K562 (cell line): ENCODE measurements at regions not wholly inside any gene's neighbourhood (a gene's known extent, or its start where the extent isn't known, plus 50 kb on each side); places are given as distances from the start of the nearest gene placed in this dataset.

Experiments
- ATAC-seq: fragments of 200-7000 bp; cut with Tn5 transposase; 3 replicates; pipeline ENCODE4 v1.9.1; 2020; ENCODE audit warnings: moderate library complexity
- BruUV-seq: library from RNA; stranded (reverse); fragments of 400-500 nt; replicated peaks from 2 replicates; lab custom pipeline; 2021; lab: Mats Ljungman, UMichigan
- CTCF ChIA-PET: fragments of 300-600 bp; formaldehyde crosslinking; extraction: SDS; loops from one replicate; lab custom pipeline; 2021; ENCODE audit warnings: low intra/inter-chr PET ratio; lab: Yijun Ruan, JAX
- POLR2A ChIA-PET: fragments of 300-600, 350-650 bp; sonication (Branson Sonifier 250); formaldehyde crosslinking; extraction: SDS; loops from one replicate; lab custom pipeline; 2021; ENCODE audit warnings: antibody characterized with exemption, inconsistent platforms; lab: Yijun Ruan, JAX
- DNase-seq, 4 experiments: peaks; one replicate each; pipeline versions ENCODE4 v3.0.0 to v3.0.0-alpha.2; 2011 to 2018; ENCODE audit warnings: low spot score in 3 of 4, mixed read lengths in 3 of 4; ENCODE audit errors: extremely low read depth in 1 of 4
- FAIRE-seq: peaks from 2 replicates; lab custom pipeline; 2011; peaks lifted over from hg19 to GRCh38; lab: Jason Lieb, UNC
- H2AFZ ChIP-seq: 2 replicates; pipeline ENCODE4 v1.6.0; 2011; ENCODE audit warnings: low read depth, low read length, control low read depth, inconsistent platforms
- H3K27ac ChIP-seq: fragments of 200-600 bp; 3 replicates; pipeline ENCODE4 v1.8.0; 2011; ENCODE audit warnings: low read depth, mild to moderate bottlenecking, control low read depth, inconsistent platforms, low read length, moderate library complexity, mixed read lengths; ENCODE audit errors: extremely low read depth
- H3K27me3 ChIP-seq, 2 experiments: fragments of 300-600 bp in 1 of 2; 2 replicates in 1 of 2; 3 replicates in 1 of 2; pipeline versions ENCODE4 v1.6.0 to v1.8.0; 2011; ENCODE audit warnings: inconsistent platforms in 2 of 2, low read length in 2 of 2, mild to moderate bottlenecking in 1 of 2, mixed read lengths in 1 of 2, moderate library complexity in 1 of 2; ENCODE audit not compliant: control insufficient read depth in 2 of 2, insufficient read depth in 2 of 2
- H3K36me3 ChIP-seq: fragments of 300-600 bp; 3 replicates; pipeline ENCODE4 v1.8.0; 2011; ENCODE audit warnings: mild to moderate bottlenecking, low read length, inconsistent platforms; ENCODE audit not compliant: control insufficient read depth, insufficient read depth
- H3K4me1 ChIP-seq, 2 experiments: fragments of 200-600 bp in 1 of 2; replicated peaks in 1 of 2; 2 replicates in 1 of 2; 3 replicates in 1 of 2; pipeline versions ENCODE4 v1.5.1 to v1.8.0; 2011; ENCODE audit warnings: inconsistent platforms in 2 of 2, low read length in 2 of 2, mild to moderate bottlenecking in 1 of 2, mixed read lengths in 1 of 2, moderate library complexity in 1 of 2; ENCODE audit not compliant: control insufficient read depth in 2 of 2, insufficient read depth in 2 of 2
- H3K4me2 ChIP-seq: 2 replicates; pipeline ENCODE4 v1.6.1; 2011; ENCODE audit warnings: low read length, control low read depth, inconsistent platforms, mixed read lengths; ENCODE audit not compliant: insufficient read depth
- H3K4me3 ChIP-seq: fragments of 200-600 bp; sonication (generic), shearing (Covaris generic); 2 replicates; pipeline ENCODE4 v1.5.1; 2016; ENCODE audit warnings: control low read depth, inconsistent platforms
- H3K79me2 ChIP-seq: fragments of 200-600 bp; 3 replicates; pipeline ENCODE4 v1.8.0; 2011; ENCODE audit warnings: low read length, inconsistent platforms; ENCODE audit not compliant: control insufficient read depth, insufficient read depth
- H3K9ac ChIP-seq, 2 experiments: 2 replicates each; pipeline versions ENCODE4 v1.6.0 to v1.6.1; 2011; ENCODE audit warnings: low read depth in 2 of 2, low read length in 2 of 2, control low read depth in 1 of 2, inconsistent platforms in 1 of 2, mild to moderate bottlenecking in 1 of 2, mixed read lengths in 1 of 2; ENCODE audit not compliant: insufficient read depth in 1 of 2
- H3K9me1 ChIP-seq: one replicate; pipeline ENCODE4 v1.6.0; 2011; ENCODE audit warnings: inconsistent platforms, mild to moderate bottlenecking, low read length, moderate library complexity; ENCODE audit not compliant: control insufficient read depth, insufficient read depth
- H3K9me3 ChIP-seq: replicated peaks from 2 replicates; pipeline ENCODE4 v1.5.1; 2011; ENCODE audit warnings: low read depth, low read length, inconsistent platforms; ENCODE audit not compliant: control insufficient read depth, insufficient read depth
- H4K20me1 ChIP-seq: replicated peaks from 2 replicates; pipeline ENCODE4 v1.6.1; 2011; ENCODE audit warnings: low read length, inconsistent platforms, mixed read lengths; ENCODE audit not compliant: control insufficient read depth, insufficient read depth
- ATF7 ChIP-seq: fragments of 450-650 bp; IDR thresholded peaks from 2 replicates; pipeline ENCODE4 v1.7.1; 2014; ENCODE audit warnings: mild to moderate bottlenecking, moderate library complexity
- BRF1 ChIP-seq: IDR thresholded peaks from 3 replicates; pipeline ENCODE4 v1.6.1; 2011; ENCODE audit warnings: borderline replicate concordance, mild to moderate bottlenecking; ENCODE audit not compliant: insufficient read length; ENCODE audit errors: extremely low read depth
- DACH1 ChIP-seq: fragments of 450-650 bp; IDR thresholded peaks from 2 replicates; pipeline ENCODE4 v1.6.1; 2018; ENCODE audit not compliant: partially characterized antibody
- ETV6 ChIP-seq, 3 experiments: fragments of 150-350 bp in 1 of 3; sonication (generic) in 1 of 3; formaldehyde crosslinking in 1 of 3; IDR thresholded peaks; 2 replicates each; pipeline versions ENCODE4 v1.6.1 to v1.8.0; 2014 to 2022; ENCODE audit warnings: borderline replicate concordance in 2 of 3, low read depth in 2 of 3, antibody characterized with exemption in 1 of 3, low read length in 1 of 3, mild to moderate bottlenecking in 1 of 3, missing genetic modification reagents in 1 of 3
- MTF1 ChIP-seq: fragments of 250-450 bp; sonication (Bioruptor Pico); IDR thresholded peaks from 2 replicates; pipeline ENCODE4 v1.9.0; 2021; ENCODE audit warnings: moderate library complexity, mild to moderate bottlenecking, inconsistent platforms, borderline replicate concordance
- NR3C1 ChIP-seq: sonication (generic); formaldehyde crosslinking; IDR thresholded peaks from 2 replicates; pipeline ENCODE4 v1.8.1; 2022; ENCODE audit warnings: missing genetic modification reagents
- RBM25 ChIP-seq: fragments of 200-400 bp; formaldehyde crosslinking; IDR thresholded peaks from 2 replicates; pipeline ENCODE4 v1.6.1; 2018; ENCODE audit warnings: low read length, low read depth, moderate library complexity; ENCODE audit not compliant: severe bottlenecking
- RBM39 ChIP-seq: fragments of 200-400 bp; formaldehyde crosslinking; optimal IDR thresholded peaks from 2 replicates; pipeline ENCODE3; 2018; ENCODE audit warnings: low read depth, low read length
- SPI1 ChIP-seq: IDR thresholded peaks from 2 replicates; pipeline ENCODE4 v1.6.1; 2011; ENCODE audit warnings: low read depth, low read length, control low read depth, borderline replicate concordance
- STAT5A ChIP-seq: IDR thresholded peaks from 2 replicates; pipeline ENCODE4 v1.6.1; 2012; ENCODE audit warnings: low read length, inconsistent platforms, borderline replicate concordance
- TAF9B ChIP-seq: fragments of 450-650 bp; IDR thresholded peaks from 2 replicates; pipeline ENCODE4 v1.6.1; 2018; ENCODE audit warnings: mild to moderate bottlenecking; ENCODE audit not compliant: partially characterized antibody
- TCF7 ChIP-seq: sonication (generic); IDR thresholded peaks from 2 replicates; pipeline ENCODE4 v1.6.1; 2016; ENCODE audit warnings: antibody characterized with exemption, borderline replicate concordance
- THRAP3 ChIP-seq: fragments of 450-650 bp; IDR thresholded peaks from 2 replicates; pipeline ENCODE4 v1.6.1; 2016; ENCODE audit warnings: mild to moderate bottlenecking, inconsistent platforms, borderline replicate concordance
- TRIM24 ChIP-seq, 2 experiments: fragments of 450-650 bp; IDR thresholded peaks; 2 replicates each; pipeline ENCODE4 v1.6.1; 2016
- ZBTB7A ChIP-seq: IDR thresholded peaks from 2 replicates; pipeline ENCODE4 v1.6.1; 2011; ENCODE audit warnings: low read depth, mild to moderate bottlenecking, low read length, moderate library complexity, borderline replicate concordance; ENCODE audit not compliant: control insufficient read depth
- ZFP36 ChIP-seq: fragments of 150-350 bp; IDR thresholded peaks from 2 replicates; pipeline ENCODE4 v1.6.1; 2018; ENCODE audit warnings: low read length, low read depth; ENCODE audit not compliant: partially characterized antibody
- ZNF133 ChIP-seq: fragments of 250-450 bp; sonication (Bioruptor Pico); IDR thresholded peaks from 2 replicates; pipeline ENCODE4 v1.4.0; 2020; ENCODE audit warnings: mild to moderate bottlenecking
- ZNF830 ChIP-seq: fragments of 250-450 bp; sonication (Bioruptor Pico); IDR thresholded peaks from 2 replicates; pipeline ENCODE4 v1.5.0; 2021; ENCODE audit warnings: mild to moderate bottlenecking
- WGBS: fragments of 100-300 bp; shearing (Covaris generic); methylation state at CpG from one replicate; pipeline ENCODE4 v1.1.6; 2016; ENCODE audit warnings: low coverage, mixed read lengths; ENCODE audit not compliant: insufficient coverage; ENCODE audit errors: missing lambda C conversion rate; 5-methylcytosine and 5-hydroxymethylcytosine counted together
- in situ Hi-C: fragments of 300-500 bp; cut with MboI; formaldehyde crosslinking; loops from 4 replicates; pipeline ENCODE4 v1.15.0; 2018; ENCODE audit warnings: inconsistent platforms, mixed read lengths
- intact Hi-C: fragments of 100-400 bp; cut with micrococcal nuclease; formaldehyde crosslinking; loops from 2 replicates; pipeline ENCODE4 v1.14.2; 2022
- TF ChIP-seq, protein P1 (sequence below): fragments of 250-450 bp; sonication (Bioruptor Pico); IDR thresholded peaks from 2 replicates; pipeline ENCODE4 v1.4.0; 2020; ENCODE audit warnings: borderline replicate concordance
- TF ChIP-seq, protein P2 (sequence below): fragments of 450-650 bp; formaldehyde crosslinking; IDR thresholded peaks from 2 replicates; pipeline ENCODE4 v1.4.0; 2020; ENCODE audit warnings: mild to moderate bottlenecking, moderate library complexity

DNA sequence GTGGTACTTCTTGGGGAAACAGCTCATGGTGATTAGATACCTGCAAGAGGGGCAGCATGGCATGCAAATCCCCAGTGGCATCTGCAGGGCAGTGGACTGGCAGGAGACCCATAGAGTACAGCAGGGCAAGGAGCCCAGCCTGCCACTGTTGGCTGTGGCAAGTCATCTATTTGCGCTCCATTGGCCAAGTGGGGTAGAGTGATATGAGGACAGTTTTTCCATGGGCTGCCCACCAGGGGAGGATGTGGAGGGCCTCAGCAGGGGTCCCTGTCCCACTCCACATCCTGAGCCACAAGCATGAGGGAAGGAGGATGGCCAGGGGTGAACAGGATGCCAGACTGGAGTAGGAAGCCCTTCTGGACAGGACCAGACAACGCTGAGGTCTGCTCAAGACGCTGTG lies 50.9 kb upstream of the OTOF start:
- Histone ChIP-seq H3K36me3 (no peaks in the 10 kb centered on the region), H4K20me1 (peaks cover 5% of the 10 kb centered on the region; the same call in 1 of the 2 replicates), H3K4me2 (no peak overlapping the region), H3K27ac (no peak overlapping the region), H3K4me3 (no peak overlapping the region), H3K9me3 (no peaks in the 10 kb centered on the region), H2AFZ (no peak overlapping the region), H3K9me1 (no peaks in the 10 kb centered on the region), H3K79me2 (no peaks in the 10 kb centered on the region), H3K4me1 (no peaks in the 10 kb centered on the region), H3K27me3 (peaks cover 26 to 75% of the 10 kb centered on the region in 2 experiments; a peak in 4 of 5 replicates), H3K9ac (no peak overlapping the region)
- ChIA-PET POLR2A (no interaction called here), CTCF (no interaction called here)
- no peak for FAIRE-seq
- in situ Hi-C loops (no loop called here), intact Hi-C loops (no loop called here)
- DNase-seq, result no peak
- WGBS, result 3% methylated on average over 3 of the region's 3 CpGs
- ATAC-seq, result no peak
- no TSS peak for BruUV-seq
- no peak for TF ChIP-seq RBM39
- TF ChIP-seq ETV6 (IDR thresholded peaks at IDR 0.05; ENCODE audit: borderline replicate concordance in 1 of 2, low read depth in 2 of 2, low read length in 1 of 2), result no peak
- TF ChIP-seq ETV6 (CRISPR knock-in tag; IDR thresholded peaks at IDR 0.05; ENCODE audit: borderline replicate concordance), result no peak
- no peak for TF ChIP-seq ZNF830 (CRISPR knock-in tag)
- no peak for TF ChIP-seq ZBTB7A
- TF ChIP-seq THRAP3, result no peak
- no peak for TF ChIP-seq TAF9B
- TF ChIP-seq SPI1, result no peak
- TF ChIP-seq, protein P1, sequence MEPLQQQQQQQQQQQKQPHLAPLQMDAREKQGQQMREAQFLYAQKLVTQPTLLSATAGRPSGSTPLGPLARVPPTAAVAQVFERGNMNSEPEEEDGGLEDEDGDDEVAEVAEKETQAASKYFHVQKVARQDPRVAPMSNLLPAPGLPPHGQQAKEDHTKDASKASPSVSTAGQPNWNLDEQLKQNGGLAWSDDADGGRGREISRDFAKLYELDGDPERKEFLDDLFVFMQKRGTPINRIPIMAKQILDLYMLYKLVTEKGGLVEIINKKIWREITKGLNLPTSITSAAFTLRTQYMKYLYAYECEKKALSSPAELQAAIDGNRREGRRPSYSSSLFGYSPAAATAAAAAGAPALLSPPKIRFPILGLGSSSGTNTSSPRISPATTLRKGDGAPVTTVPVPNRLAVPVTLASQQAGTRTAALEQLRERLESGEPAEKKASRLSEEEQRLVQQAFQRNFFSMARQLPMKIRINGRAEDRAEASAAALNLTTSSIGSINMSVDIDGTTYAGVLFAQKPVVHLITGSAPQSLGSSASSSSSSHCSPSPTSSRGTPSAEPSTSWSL (CRISPR knock-in tag), result no peak
- TF ChIP-seq RBM25, result no peak
- TF ChIP-seq TRIM24 (IDR thresholded peaks at IDR 0.05), result no peak
- no peak for TF ChIP-seq MTF1 (CRISPR knock-in tag)
- TF ChIP-seq DACH1, result no peak
- no peak for TF ChIP-seq BRF1
- no peak for TF ChIP-seq NR3C1 (CRISPR knock-in tag)
- no peak for TF ChIP-seq TCF7
- no peak for TF ChIP-seq ZFP36
- TF ChIP-seq, protein P2, sequence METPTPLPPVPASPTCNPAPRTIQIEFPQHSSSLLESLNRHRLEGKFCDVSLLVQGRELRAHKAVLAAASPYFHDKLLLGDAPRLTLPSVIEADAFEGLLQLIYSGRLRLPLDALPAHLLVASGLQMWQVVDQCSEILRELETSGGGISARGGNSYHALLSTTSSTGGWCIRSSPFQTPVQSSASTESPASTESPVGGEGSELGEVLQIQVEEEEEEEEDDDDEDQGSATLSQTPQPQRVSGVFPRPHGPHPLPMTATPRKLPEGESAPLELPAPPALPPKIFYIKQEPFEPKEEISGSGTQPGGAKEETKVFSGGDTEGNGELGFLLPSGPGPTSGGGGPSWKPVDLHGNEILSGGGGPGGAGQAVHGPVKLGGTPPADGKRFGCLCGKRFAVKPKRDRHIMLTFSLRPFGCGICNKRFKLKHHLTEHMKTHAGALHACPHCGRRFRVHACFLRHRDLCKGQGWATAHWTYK (CRISPR knock-in tag), result no peak
- TF ChIP-seq ATF7, result no peak
- TF ChIP-seq STAT5A, result no peak
- TF ChIP-seq ZNF133 (CRISPR knock-in tag), result no peak
